B cell (primary cell): ENCODE measurements at regions not wholly inside any gene's neighbourhood (a gene's known extent, or its start where the extent isn't known, plus 50 kb on each side); places are given as distances from the start of the nearest gene placed in this dataset.

Experiments used
- CTCF ChIP-seq: fragments of 200-600 bp; IDR thresholded peaks from one replicate; pipeline ENCODE4 v1.8.0; 2022; ENCODE audit warnings: antibody characterized with exemption, mild to moderate bottlenecking
- EZH2 ChIP-seq: IDR thresholded peaks from 2 replicates; pipeline ENCODE4 v1.6.1; 2012; ENCODE audit warnings: borderline replicate concordance, low read depth, mild to moderate bottlenecking, moderate library complexity, low read length; ENCODE audit not compliant: insufficient read depth, poor library complexity, severe bottlenecking

GRCh38 chr15:29635513-29636098 lies 186.7 kb downstream of the TJP1 start:
- TF ChIP-seq EZH2 = no peak
- no peak for TF ChIP-seq CTCF
